K562 (cell line): ENCODE measurements at regions not wholly inside any gene's neighbourhood (a gene's known extent, or its start where the extent isn't known, plus 50 kb on each side); places are given as distances from the start of the nearest gene placed in this dataset.

ENCODE experiments used
- ATAC-seq: fragments of 200-7000 bp; cut with Tn5 transposase; 3 replicates; pipeline ENCODE4 v1.9.1; 2020; ENCODE audit warnings: moderate library complexity
- BruUV-seq: library from RNA; stranded (reverse); fragments of 400-500 nt; replicated peaks from 2 replicates; lab custom pipeline; 2021; lab: Mats Ljungman, UMichigan
- CTCF ChIA-PET: fragments of 300-600 bp; formaldehyde crosslinking; extraction: SDS; loops from one replicate; lab custom pipeline; 2021; ENCODE audit warnings: low intra/inter-chr PET ratio; lab: Yijun Ruan, JAX
- POLR2A ChIA-PET: fragments of 300-600, 350-650 bp; sonication (Branson Sonifier 250); formaldehyde crosslinking; extraction: SDS; loops from one replicate; lab custom pipeline; 2021; ENCODE audit warnings: antibody characterized with exemption, inconsistent platforms; lab: Yijun Ruan, JAX
- DNase-seq, 4 experiments: peaks; one replicate each; pipeline versions ENCODE4 v3.0.0 to v3.0.0-alpha.2; 2011 to 2018; ENCODE audit warnings: low spot score in 3 of 4, mixed read lengths in 3 of 4; ENCODE audit errors: extremely low read depth in 1 of 4
- FAIRE-seq: peaks from 2 replicates; lab custom pipeline; 2011; peaks lifted over from hg19 to GRCh38; lab: Jason Lieb, UNC
- H2AFZ ChIP-seq: 2 replicates; pipeline ENCODE4 v1.6.0; 2011; ENCODE audit warnings: low read depth, low read length, control low read depth, inconsistent platforms
- H3K27ac ChIP-seq: fragments of 200-600 bp; 3 replicates; pipeline ENCODE4 v1.8.0; 2011; ENCODE audit warnings: low read depth, mild to moderate bottlenecking, control low read depth, inconsistent platforms, low read length, moderate library complexity, mixed read lengths; ENCODE audit errors: extremely low read depth
- H3K27me3 ChIP-seq, 2 experiments: fragments of 300-600 bp in 1 of 2; 2 replicates in 1 of 2; 3 replicates in 1 of 2; pipeline versions ENCODE4 v1.6.0 to v1.8.0; 2011; ENCODE audit warnings: inconsistent platforms in 2 of 2, low read length in 2 of 2, mild to moderate bottlenecking in 1 of 2, mixed read lengths in 1 of 2, moderate library complexity in 1 of 2; ENCODE audit not compliant: control insufficient read depth in 2 of 2, insufficient read depth in 2 of 2
- H3K36me3 ChIP-seq: fragments of 300-600 bp; 3 replicates; pipeline ENCODE4 v1.8.0; 2011; ENCODE audit warnings: mild to moderate bottlenecking, low read length, inconsistent platforms; ENCODE audit not compliant: control insufficient read depth, insufficient read depth
- H3K4me1 ChIP-seq, 2 experiments: fragments of 200-600 bp in 1 of 2; replicated peaks in 1 of 2; 2 replicates in 1 of 2; 3 replicates in 1 of 2; pipeline versions ENCODE4 v1.5.1 to v1.8.0; 2011; ENCODE audit warnings: inconsistent platforms in 2 of 2, low read length in 2 of 2, mild to moderate bottlenecking in 1 of 2, mixed read lengths in 1 of 2, moderate library complexity in 1 of 2; ENCODE audit not compliant: control insufficient read depth in 2 of 2, insufficient read depth in 2 of 2
- H3K4me2 ChIP-seq: 2 replicates; pipeline ENCODE4 v1.6.1; 2011; ENCODE audit warnings: low read length, control low read depth, inconsistent platforms, mixed read lengths; ENCODE audit not compliant: insufficient read depth
- H3K4me3 ChIP-seq: fragments of 200-600 bp; sonication (generic), shearing (Covaris generic); 2 replicates; pipeline ENCODE4 v1.5.1; 2016; ENCODE audit warnings: control low read depth, inconsistent platforms
- H3K79me2 ChIP-seq: fragments of 200-600 bp; 3 replicates; pipeline ENCODE4 v1.8.0; 2011; ENCODE audit warnings: low read length, inconsistent platforms; ENCODE audit not compliant: control insufficient read depth, insufficient read depth
- H3K9ac ChIP-seq, 2 experiments: 2 replicates each; pipeline versions ENCODE4 v1.6.0 to v1.6.1; 2011; ENCODE audit warnings: low read depth in 2 of 2, low read length in 2 of 2, control low read depth in 1 of 2, inconsistent platforms in 1 of 2, mild to moderate bottlenecking in 1 of 2, mixed read lengths in 1 of 2; ENCODE audit not compliant: insufficient read depth in 1 of 2
- H3K9me1 ChIP-seq: one replicate; pipeline ENCODE4 v1.6.0; 2011; ENCODE audit warnings: inconsistent platforms, mild to moderate bottlenecking, low read length, moderate library complexity; ENCODE audit not compliant: control insufficient read depth, insufficient read depth
- H3K9me3 ChIP-seq: replicated peaks from 2 replicates; pipeline ENCODE4 v1.5.1; 2011; ENCODE audit warnings: low read depth, low read length, inconsistent platforms; ENCODE audit not compliant: control insufficient read depth, insufficient read depth
- H4K20me1 ChIP-seq: replicated peaks from 2 replicates; pipeline ENCODE4 v1.6.1; 2011; ENCODE audit warnings: low read length, inconsistent platforms, mixed read lengths; ENCODE audit not compliant: control insufficient read depth, insufficient read depth
- ARID3B ChIP-seq: fragments of 250-450 bp; sonication (Bioruptor Pico); IDR thresholded peaks from 2 replicates; pipeline ENCODE4 v1.4.0; 2020; ENCODE audit warnings: borderline replicate concordance
- CBX3 ChIP-seq, 2 experiments: IDR thresholded peaks; 1 replicate in 1 of 2; 2 replicates in 1 of 2; pipeline ENCODE4 v1.6.1; 2012; ENCODE audit warnings: inconsistent platforms in 2 of 2, low read length in 2 of 2, borderline replicate concordance in 1 of 2, control low read depth in 1 of 2
- CEBPB ChIP-seq: fragments of 450-650 bp; IDR thresholded peaks from 2 replicates; pipeline ENCODE4 v1.6.1; 2016; ENCODE audit warnings: missing genetic modification characterization, missing compliant biosample characterization
- ELK1 ChIP-seq: sonication (generic); formaldehyde crosslinking; IDR thresholded peaks from 2 replicates; pipeline ENCODE4 v1.8.1; 2022; ENCODE audit warnings: missing genetic modification reagents
- MTF1 ChIP-seq: fragments of 250-450 bp; sonication (Bioruptor Pico); IDR thresholded peaks from 2 replicates; pipeline ENCODE4 v1.9.0; 2021; ENCODE audit warnings: moderate library complexity, mild to moderate bottlenecking, inconsistent platforms, borderline replicate concordance
- TAF1 ChIP-seq: IDR thresholded peaks from 2 replicates; pipeline ENCODE4 v1.6.1; 2011; ENCODE audit warnings: mild to moderate bottlenecking, low read length, moderate library complexity; ENCODE audit not compliant: insufficient read depth, control insufficient read depth, severe bottlenecking; ENCODE audit errors: extremely low read depth
- ZNF445 ChIP-seq: fragments of 250-450 bp; sonication (Bioruptor Pico); IDR thresholded peaks from 2 replicates; pipeline ENCODE4 v1.4.0; 2020; ENCODE audit warnings: low read depth, mild to moderate bottlenecking, moderate library complexity
- ZZZ3 ChIP-seq: fragments of 450-650 bp; IDR thresholded peaks from 2 replicates; pipeline ENCODE4 v1.6.1; 2016; ENCODE audit warnings: antibody characterized with exemption, mild to moderate bottlenecking, moderate library complexity
- WGBS: fragments of 100-300 bp; shearing (Covaris generic); methylation state at CpG from one replicate; pipeline ENCODE4 v1.1.6; 2016; ENCODE audit warnings: low coverage, mixed read lengths; ENCODE audit not compliant: insufficient coverage; ENCODE audit errors: missing lambda C conversion rate; 5-methylcytosine and 5-hydroxymethylcytosine counted together
- in situ Hi-C: fragments of 300-500 bp; cut with MboI; formaldehyde crosslinking; loops from 4 replicates; pipeline ENCODE4 v1.15.0; 2018; ENCODE audit warnings: inconsistent platforms, mixed read lengths
- intact Hi-C: fragments of 100-400 bp; cut with micrococcal nuclease; formaldehyde crosslinking; loops from 2 replicates; pipeline ENCODE4 v1.14.2; 2022
- TF ChIP-seq, protein P1 (sequence below): fragments of 250-450 bp; sonication (Bioruptor Pico); IDR thresholded peaks from 2 replicates; pipeline ENCODE4 v1.4.0; 2020
- TF ChIP-seq, protein P2 (sequence below): fragments of 450-650 bp; IDR thresholded peaks from 2 replicates; pipeline ENCODE4 v1.6.1; 2018; ENCODE audit not compliant: partially characterized antibody

DNA sequence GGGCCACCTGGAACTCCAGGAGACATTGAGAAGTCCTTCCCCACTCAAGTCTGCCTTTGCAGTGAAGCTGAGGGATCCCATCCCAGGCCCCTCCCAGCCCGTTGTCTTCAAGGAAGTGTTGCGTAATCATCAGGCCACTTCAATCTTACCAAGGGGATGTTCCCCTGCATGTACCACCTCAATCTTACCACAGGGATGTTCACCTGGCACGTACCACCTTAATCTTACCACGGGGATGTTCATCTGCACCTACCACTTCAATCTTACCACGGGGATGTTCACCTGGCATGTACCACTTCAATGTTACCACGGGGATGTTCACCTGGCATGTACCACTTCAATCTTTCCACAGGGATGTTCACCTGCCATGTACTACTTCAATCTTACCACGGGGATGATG, 108.0 kb upstream of the SYN3 start:
- ATAC-seq (no peak), DNase-seq (no peak), FAIRE-seq (no peak)
- ChIA-PET CTCF (no interaction called here), POLR2A (no interaction called here)
- BruUV-seq = no TSS peak
- Histone ChIP-seq H3K9ac (no peak overlapping the region), H2AFZ (no peak overlapping the region), H3K4me2 (no peak overlapping the region), H3K27me3 (no peaks in the 10 kb centered on the region), H3K9me1 (no peaks in the 10 kb centered on the region), H3K36me3 (no peaks in the 10 kb centered on the region), H3K9me3 (no peaks in the 10 kb centered on the region), H3K4me1 (no peaks in the 10 kb centered on the region), H4K20me1 (no peaks in the 10 kb centered on the region), H3K4me3 (no peak overlapping the region), H3K27ac (no peak overlapping the region), H3K79me2 (no peaks in the 10 kb centered on the region)
- WGBS = 0% methylated on average over 7 of the region's 7 CpGs
- in situ Hi-C loops = no loop called here
- intact Hi-C loops = no loop called here
- TF ChIP-seq ZNF445 (CRISPR knock-in tag) (no peak), ZZZ3 (no peak), CEBPB (tag) (peak; percentile 68), TAF1 (no peak), ELK1 (CRISPR knock-in tag) (no peak), ARID3B (CRISPR knock-in tag) (no peak), CBX3 (IDR thresholded peaks at IDR 0.05; ENCODE audit: borderline replicate concordance in 1 of 2, low read length in 2 of 2) (no peak), MTF1 (CRISPR knock-in tag) (no peak)
- TF ChIP-seq, protein P1, sequence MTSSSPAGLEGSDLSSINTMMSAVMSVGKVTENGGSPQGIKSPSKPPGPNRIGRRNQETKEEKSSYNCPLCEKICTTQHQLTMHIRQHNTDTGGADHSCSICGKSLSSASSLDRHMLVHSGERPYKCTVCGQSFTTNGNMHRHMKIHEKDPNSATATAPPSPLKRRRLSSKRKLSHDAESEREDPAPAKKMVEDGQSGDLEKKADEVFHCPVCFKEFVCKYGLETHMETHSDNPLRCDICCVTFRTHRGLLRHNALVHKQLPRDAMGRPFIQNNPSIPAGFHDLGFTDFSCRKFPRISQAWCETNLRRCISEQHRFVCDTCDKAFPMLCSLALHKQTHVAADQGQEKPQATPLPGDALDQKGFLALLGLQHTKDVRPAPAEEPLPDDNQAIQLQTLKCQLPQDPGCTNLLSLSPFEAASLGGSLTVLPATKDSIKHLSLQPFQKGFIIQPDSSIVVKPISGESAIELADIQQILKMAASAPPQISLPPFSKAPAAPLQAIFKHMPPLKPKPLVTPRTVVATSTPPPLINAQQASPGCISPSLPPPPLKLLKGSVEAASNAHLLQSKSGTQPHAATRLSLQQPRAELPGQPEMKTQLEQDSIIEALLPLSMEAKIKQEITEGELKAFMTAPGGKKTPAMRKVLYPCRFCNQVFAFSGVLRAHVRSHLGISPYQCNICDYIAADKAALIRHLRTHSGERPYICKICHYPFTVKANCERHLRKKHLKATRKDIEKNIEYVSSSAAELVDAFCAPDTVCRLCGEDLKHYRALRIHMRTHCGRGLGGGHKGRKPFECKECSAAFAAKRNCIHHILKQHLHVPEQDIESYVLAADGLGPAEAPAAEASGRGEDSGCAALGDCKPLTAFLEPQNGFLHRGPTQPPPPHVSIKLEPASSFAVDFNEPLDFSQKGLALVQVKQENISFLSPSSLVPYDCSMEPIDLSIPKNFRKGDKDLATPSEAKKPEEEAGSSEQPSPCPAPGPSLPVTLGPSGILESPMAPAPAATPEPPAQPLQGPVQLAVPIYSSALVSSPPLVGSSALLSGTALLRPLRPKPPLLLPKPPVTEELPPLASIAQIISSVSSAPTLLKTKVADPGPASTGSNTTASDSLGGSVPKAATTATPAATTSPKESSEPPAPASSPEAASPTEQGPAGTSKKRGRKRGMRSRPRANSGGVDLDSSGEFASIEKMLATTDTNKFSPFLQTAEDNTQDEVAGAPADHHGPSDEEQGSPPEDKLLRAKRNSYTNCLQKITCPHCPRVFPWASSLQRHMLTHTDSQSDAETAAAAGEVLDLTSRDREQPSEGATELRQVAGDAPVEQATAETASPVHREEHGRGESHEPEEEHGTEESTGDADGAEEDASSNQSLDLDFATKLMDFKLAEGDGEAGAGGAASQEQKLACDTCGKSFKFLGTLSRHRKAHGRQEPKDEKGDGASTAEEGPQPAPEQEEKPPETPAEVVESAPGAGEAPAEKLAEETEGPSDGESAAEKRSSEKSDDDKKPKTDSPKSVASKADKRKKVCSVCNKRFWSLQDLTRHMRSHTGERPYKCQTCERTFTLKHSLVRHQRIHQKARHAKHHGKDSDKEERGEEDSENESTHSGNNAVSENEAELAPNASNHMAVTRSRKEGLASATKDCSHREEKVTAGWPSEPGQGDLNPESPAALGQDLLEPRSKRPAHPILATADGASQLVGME (CRISPR knock-in tag) = no peak
- TF ChIP-seq, protein P2, sequence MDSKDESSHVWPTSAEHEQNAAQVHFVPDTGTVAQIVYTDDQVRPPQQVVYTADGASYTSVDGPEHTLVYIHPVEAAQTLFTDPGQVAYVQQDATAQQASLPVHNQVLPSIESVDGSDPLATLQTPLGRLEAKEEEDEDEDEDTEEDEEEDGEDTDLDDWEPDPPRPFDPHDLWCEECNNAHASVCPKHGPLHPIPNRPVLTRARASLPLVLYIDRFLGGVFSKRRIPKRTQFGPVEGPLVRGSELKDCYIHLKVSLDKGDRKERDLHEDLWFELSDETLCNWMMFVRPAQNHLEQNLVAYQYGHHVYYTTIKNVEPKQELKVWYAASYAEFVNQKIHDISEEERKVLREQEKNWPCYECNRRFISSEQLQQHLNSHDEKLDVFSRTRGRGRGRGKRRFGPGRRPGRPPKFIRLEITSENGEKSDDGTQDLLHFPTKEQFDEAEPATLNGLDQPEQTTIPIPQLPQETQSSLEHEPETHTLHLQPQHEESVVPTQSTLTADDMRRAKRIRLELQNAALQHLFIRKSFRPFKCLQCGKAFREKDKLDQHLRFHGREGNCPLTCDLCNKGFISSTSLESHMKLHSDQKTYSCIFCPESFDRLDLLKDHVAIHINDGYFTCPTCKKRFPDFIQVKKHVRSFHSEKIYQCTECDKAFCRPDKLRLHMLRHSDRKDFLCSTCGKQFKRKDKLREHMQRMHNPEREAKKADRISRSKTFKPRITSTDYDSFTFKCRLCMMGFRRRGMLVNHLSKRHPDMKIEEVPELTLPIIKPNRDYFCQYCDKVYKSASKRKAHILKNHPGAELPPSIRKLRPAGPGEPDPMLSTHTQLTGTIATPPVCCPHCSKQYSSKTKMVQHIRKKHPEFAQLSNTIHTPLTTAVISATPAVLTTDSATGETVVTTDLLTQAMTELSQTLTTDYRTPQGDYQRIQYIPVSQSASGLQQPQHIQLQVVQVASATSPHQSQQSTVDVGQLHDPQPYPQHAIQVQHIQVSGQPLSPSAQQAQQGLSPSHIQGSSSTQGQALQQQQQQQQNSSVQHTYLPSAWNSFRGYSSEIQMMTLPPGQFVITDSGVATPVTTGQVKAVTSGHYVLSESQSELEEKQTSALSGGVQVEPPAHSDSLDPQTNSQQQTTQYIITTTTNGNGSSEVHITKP = peak; percentile 23
